HG02642 (cell line): ENCODE measurements at regions not wholly inside any gene's neighbourhood (a gene's known extent, or its start where the extent isn't known, plus 50 kb on each side); places are given as distances from the start of the nearest gene placed in this dataset.

Experiments used
- ATAC-seq: cut with Tn5 transposase; IDR thresholded peaks from one replicate; pipeline ENCODE4 v1.9.1; 2021; ENCODE audit warnings: mild to moderate bottlenecking; ENCODE audit not compliant: unreplicated experiment, poor library complexity

- no peak for ATAC-seq
Observed at GRCh38 chr5:158644301-158644700, 455.4 kb downstream of the EBF1 start.

- no peak for ATAC-seq
Observed at GRCh38 chr5:158643840-158644239, 455.9 kb downstream of the EBF1 start.

- no peak for ATAC-seq
Observed at GRCh38 chr5:158642879-158643278, 456.8 kb downstream of the EBF1 start.

GRCh38 chr5:158641016-158641415, 458.7 kb downstream of the EBF1 start:
- ATAC-seq: no peak

DNA sequence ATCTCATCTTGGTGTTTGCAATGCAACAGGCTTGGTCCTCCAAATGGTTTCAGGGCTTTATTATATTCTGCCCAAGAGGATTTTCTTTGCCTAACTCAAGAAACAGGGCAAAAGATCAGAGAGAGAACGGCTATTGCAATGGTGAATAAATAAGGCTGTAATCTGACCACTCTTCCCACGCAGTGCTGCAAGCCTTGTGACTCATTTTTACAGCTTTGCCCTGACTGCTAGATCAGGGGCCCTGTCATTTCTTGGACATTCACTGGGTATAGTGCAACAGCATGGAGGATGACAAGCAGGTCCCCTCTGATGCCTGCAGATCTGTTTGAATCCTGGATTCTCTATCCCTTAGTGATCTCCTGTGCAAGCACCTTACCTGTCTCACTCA, 459.1 kb downstream of the EBF1 start:
- no peak for ATAC-seq

GRCh38 chr5:158639881-158640592, 459.7 kb downstream of the EBF1 start:
- no peak for ATAC-seq

DNA sequence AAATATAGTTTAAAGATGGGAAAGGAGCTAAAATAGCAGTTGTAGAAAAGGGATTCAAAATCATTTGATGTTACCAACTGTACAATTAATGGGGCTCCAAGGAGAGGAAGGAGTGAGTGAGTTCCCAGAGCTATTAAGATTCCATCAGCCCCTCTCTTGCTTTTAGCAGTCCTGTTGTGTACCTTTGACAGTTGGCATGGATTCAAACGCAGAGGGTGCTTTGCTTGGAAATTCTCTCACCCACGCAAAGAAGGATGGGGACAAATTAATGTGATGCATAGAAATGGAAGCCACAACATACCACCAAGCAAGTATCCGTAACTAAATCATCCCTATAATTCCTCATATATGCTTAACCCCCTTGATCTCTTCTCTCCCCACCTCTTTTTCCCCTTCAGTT, 461.3 kb downstream of the EBF1 start:
- no peak for ATAC-seq

- no peak for ATAC-seq
Observed at GRCh38 chr5:158637039-158637438, 462.7 kb downstream of the EBF1 start.

DNA sequence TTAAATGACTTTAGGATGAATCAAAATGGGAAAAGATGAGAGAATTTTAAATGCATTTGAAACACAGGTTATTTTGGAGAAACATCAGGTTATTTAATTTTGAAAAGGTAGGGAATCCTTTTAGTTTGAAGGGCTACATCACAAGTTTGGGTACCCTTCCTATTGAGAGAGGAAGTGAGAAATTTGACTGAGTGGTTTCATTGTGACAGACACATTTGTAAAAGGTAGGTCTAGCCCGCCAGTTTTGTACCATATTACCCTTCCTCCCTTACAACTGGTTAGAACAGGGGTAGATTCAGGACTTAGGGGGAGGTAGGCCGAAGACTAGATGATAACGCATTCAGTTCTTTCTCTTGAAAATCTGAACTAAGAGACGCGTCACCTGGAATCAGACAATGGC, 464.2 kb downstream of the EBF1 start:
- ATAC-seq: no peak

- ATAC-seq: no peak
Observed at GRCh38 chr5:158634714-158635113, 465.0 kb downstream of the EBF1 start.

DNA sequence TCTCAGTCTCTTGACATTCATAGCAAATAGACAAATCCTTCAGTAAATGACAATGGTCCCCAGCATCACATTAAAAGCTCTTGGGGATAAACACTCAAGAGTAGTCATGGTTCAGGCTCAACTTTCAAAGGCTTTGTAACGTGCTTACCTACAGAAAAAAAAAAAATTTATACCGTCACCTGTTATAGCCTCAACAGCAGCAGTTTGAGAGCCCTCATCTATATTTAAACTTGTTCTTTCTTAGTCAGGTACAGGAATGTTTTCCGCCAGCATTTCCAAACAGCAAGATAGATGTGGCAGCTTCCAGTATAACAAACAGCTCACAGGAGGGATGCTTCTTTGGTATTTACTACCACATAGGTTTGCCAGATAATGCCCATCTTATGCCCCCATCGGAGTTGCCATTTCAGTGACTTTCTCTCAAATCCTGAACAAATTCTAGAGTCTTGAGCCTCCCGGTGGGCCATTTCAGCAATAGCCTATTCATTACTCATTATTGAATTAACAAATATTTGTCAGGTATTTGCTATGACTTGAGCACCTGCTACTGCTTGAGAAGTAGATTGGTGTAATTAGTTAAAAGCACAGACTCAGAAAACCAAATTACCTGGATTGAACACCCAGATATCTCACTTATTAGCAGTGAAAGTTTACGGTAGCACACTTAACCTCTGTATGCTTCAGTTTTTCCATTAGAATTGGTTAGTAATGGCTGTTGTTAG, 470.0 kb downstream of the EBF1 start:
- no peak for ATAC-seq

GRCh38 chr5:158626718-158627117, 473.0 kb downstream of the EBF1 start:
- ATAC-seq: no peak

DNA sequence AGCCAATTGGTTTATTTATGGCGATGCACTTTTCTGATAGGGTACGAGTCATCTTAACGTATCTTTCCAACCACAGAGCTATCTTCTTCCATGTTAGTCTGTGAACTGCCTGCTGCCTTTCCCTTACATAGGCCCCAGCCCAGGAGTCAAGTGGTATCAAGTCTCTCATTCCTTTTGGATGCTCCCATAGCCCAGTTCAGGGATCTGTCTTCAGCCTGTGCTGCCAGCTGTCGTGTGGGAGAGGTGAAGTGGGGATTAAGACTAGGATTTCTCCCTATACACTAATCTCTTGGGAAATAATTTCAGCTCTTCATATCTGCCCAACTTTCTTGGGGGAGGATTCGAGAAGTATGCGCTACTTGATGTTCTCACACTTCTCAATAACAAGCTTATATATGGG, 475.7 kb downstream of the EBF1 start:
- ATAC-seq: no peak

- ATAC-seq: no peak
Observed at GRCh38 chr5:158621391-158621790, 478.3 kb downstream of the EBF1 start.

DNA sequence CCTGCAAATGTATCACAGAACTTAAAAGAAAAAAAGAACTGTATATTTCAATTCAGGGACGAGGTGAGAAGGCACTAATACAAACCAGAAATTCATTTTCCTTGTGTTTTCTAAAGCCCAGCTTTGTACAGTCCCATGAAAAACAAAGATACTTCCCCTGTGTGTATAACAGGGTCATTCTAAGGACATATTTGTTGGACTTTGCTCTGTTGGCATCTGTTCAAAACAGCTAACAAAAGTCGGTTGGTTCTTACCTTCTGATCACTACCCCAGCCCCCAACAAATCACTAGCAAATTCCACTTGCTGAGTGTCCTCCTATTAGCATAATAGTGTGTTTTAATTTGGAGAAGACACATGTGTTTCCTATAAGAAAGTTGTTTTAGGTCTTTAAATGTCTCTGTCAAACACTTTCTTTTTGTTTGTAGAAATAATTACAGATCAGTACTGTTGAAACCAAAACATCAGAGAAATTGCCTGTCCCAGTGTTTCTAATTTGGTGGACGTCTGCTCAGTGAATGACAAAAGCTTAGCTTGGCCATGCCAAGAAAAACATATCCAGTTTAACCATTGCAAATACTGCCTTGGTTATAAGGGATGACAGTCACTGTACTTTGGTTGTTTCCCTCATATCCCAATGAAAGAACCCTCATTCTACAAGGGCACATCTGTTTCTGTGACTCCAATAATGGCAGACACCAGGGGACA, 480.5 kb downstream of the EBF1 start:
- no peak for ATAC-seq

GRCh38 chr5:158618256-158618655, 481.5 kb downstream of the EBF1 start:
- ATAC-seq: no peak

DNA sequence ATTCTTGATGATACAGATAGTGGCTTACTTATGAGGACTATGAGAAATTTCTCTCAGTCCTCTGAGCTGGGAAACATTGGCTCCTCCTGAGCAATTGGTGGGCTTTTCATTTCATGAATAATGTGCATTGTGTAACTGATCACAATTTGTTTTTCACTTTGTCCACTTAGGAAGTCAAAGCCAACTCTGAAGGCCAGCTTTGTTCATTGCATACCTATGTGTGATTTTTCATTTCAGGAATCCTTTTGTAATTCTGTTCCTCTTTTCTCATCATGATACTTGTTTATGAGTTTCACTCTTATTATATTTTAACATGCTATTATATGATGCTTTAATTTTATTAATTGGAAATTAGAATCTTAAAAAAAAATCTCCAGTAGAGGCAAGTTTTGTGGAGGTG, 483.0 kb downstream of the EBF1 start:
- ATAC-seq: no peak

- ATAC-seq: no peak
Observed at GRCh38 chr5:158614951-158615350, 484.8 kb downstream of the EBF1 start.

DNA sequence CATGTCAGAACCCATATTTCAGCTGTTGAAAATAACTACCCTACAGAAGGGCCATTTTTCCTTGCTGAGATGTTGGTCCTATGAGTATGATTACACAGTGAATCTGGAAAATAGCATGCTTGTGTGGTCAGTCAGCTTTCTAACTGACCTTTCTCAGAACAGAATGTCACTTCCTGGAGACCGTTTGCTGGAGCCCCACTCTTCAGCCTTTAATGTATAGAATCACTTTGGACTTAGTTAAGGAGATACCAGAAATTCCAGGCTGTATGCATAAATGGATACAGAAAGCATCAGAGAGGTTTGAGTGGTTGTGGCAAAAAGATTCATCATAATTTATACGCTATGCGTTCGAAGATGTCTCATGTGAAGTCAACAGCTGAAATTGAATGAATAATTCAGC, 488.1 kb downstream of the EBF1 start:
- no peak for ATAC-seq

DNA sequence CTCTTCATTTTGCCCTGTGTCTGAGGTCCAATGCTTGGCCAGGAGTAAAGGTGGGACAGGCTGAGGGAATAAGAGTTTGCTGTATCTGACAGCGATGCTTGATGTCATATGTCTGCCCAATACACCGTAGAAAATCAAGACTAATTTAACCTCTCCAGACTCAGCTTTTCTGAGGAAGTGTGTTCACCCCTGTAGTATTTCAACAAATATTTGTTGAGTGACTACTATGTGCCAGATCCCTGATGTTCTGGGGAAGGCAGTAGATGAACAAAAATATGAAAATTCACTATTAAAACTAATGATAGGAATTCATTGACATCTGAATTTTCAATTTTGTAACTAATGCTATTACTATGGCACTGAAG, 489.7 kb downstream of the EBF1 start:
- ATAC-seq: no peak

- ATAC-seq: no peak
Observed at GRCh38 chr5:158609333-158610050, 490.2 kb downstream of the EBF1 start.
